Stimulated activated CD4-positive, alpha-beta T cell treated with anti-CD3 and anti-CD28 coated beads, Interleukin-1b, Interleukin-23, amount 100 ng/mL, for 48 hours (primary cell): ENCODE measurements at regions not wholly inside any gene's neighbourhood (a gene's known extent, or its start where the extent isn't known, plus 50 kb on each side); places are given as distances from the start of the nearest gene placed in this dataset.

Source experiments
- DNase-seq: peaks from one replicate; pipeline ENCODE4 v3.0.0-alpha.2; 2020

GRCh38 chr9:108545436-108545835 is 310.4 kb downstream of the ACTL7B start:
- DNase-seq, result no peak

GRCh38 chr9:108544866-108545265 is 310.9 kb downstream of the ACTL7B start:
- DNase-seq, result no peak

GRCh38 chr9:108543251-108543778 is 312.5 kb downstream of the ACTL7B start:
- no peak for DNase-seq

- no peak for DNase-seq
Observed at GRCh38 chr9:108537756-108538155, 318.0 kb downstream of the ACTL7B start.

GRCh38 chr9:108536836-108537601 is 318.8 kb downstream of the ACTL7B start:
- DNase-seq, result no peak

GRCh38 chr9:108535526-108535925 is 320.3 kb downstream of the ACTL7B start:
- no peak for DNase-seq

GRCh38 chr9:108534741-108535140 is 321.0 kb downstream of the ACTL7B start:
- no peak for DNase-seq

GRCh38 chr9:108530141-108530540 is 325.6 kb downstream of the ACTL7B start:
- DNase-seq, result no peak

GRCh38 chr9:108528231-108528630 is 327.6 kb downstream of the ACTL7B start:
- no peak for DNase-seq

GRCh38 chr9:108526518-108526917 is 329.3 kb downstream of the ACTL7B start:
- DNase-seq, result no peak

- no peak for DNase-seq
Observed at GRCh38 chr9:108525186-108525585, 330.6 kb downstream of the ACTL7B start.

GRCh38 chr9:108521063-108521590 is 334.7 kb downstream of the ACTL7B start:
- no peak for DNase-seq

GRCh38 chr9:108519437-108519836 is 336.3 kb downstream of the ACTL7B start:
- DNase-seq, result no peak

- DNase-seq, result no peak
Observed at GRCh38 chr9:108517651-108518365, 338.0 kb downstream of the ACTL7B start.

GRCh38 chr9:108516391-108516790 is 339.4 kb downstream of the ACTL7B start:
- DNase-seq, result no peak

GRCh38 chr9:108515856-108516255 is 339.9 kb downstream of the ACTL7B start:
- no peak for DNase-seq

GRCh38 chr9:108512426-108513173 is 343.2 kb downstream of the ACTL7B start:
- no peak for DNase-seq

- no peak for DNase-seq
Observed at GRCh38 chr9:108511307-108511706, 344.5 kb downstream of the ACTL7B start.

GRCh38 chr9:108496846-108497245 is 358.9 kb downstream of the ACTL7B start:
- no peak for DNase-seq

- DNase-seq, result no peak
Observed at GRCh38 chr9:108489567-108489966, 366.2 kb downstream of the ACTL7B start.

GRCh38 chr9:108486831-108487230 is 369.0 kb downstream of the ACTL7B start:
- DNase-seq, result no peak

GRCh38 chr9:108484468-108484867 is 371.3 kb downstream of the ACTL7B start:
- no peak for DNase-seq

GRCh38 chr9:108483676-108484075 is 372.1 kb downstream of the ACTL7B start:
- no peak for DNase-seq
